ENCODE measurements at regions not wholly inside any gene's neighbourhood (a gene's known extent, or its start where the extent isn't known, plus 50 kb on each side); places are given as distances from the start of the nearest gene placed in this dataset.

- DNase-seq = no peak
Observed at GRCh38 chr2:81583311-81584108, 1279.0 kb upstream of the LRRTM1 start.

- DNase-seq = no peak
Observed at GRCh38 chr2:81576713-81577112, 1272.2 kb upstream of the LRRTM1 start.

- DNase-seq = no peak
Observed at GRCh38 chr2:81551040-81551634, 1246.6 kb upstream of the LRRTM1 start.

DNA sequence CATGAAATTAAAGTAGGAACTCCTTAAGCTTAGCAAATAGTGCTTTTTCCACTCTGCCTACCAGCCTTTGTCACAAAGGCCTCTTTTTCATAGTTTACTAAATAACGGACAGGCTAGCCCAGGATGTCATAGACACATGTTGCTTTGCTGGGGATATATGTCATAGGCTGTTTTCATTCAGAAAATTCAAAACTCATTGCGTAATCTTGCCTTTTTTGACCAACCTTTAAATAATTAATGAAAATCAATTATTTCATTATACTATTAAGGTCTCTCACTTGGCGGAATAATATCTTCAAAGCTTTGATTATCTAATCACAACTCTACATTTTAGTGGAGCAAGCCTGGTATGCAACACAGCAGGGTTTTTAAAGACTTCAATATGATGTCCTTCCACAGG, 1245.7 kb upstream of the LRRTM1 start:
- DNase-seq = no peak

- DNase-seq = no peak
Observed at GRCh38 chr2:81549646-81550045, 1245.1 kb upstream of the LRRTM1 start.

DNA sequence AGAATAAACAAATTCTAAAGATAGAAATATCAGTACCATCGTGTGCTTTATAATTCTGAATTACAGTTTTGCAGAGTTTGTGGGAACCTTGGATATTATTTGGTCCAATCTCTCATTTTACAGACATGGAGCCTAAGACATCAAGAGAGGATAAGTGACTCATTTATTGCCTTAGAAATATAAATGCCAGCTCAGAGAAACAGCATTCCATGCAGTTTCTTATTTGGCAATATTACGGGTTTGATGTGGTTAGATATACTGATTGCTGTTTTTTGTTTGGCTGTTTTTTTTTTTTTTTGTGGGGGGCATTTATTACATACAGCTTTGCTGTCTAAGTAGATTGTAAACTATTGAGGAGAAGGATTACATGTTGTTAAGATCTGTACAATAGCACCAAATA, 1241.1 kb upstream of the LRRTM1 start:
- no peak for DNase-seq

DNA sequence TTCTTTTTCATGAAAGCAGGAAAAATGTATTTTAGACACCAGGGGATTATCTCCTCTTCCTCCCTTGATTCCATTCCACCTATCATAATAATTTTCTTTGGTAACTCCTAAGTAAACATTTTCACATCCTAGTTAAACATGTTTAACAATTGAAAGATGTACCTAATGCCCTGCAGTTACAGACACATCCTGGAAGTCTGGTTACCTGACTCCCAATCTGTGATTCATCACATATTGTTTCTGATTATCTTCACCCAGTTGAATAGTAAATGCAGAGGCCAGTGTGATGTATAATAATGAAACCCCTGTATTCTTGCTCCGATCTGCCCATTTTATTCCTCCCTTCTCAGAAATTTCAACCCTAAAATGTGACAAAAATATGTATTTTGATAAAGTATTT, 1237.6 kb upstream of the LRRTM1 start:
- DNase-seq = no peak

GRCh38 chr2:81529944-81530343, 1225.4 kb upstream of the LRRTM1 start:
- no peak for DNase-seq

- no peak for DNase-seq
Observed at GRCh38 chr2:81528852-81529480, 1224.4 kb upstream of the LRRTM1 start.

DNA sequence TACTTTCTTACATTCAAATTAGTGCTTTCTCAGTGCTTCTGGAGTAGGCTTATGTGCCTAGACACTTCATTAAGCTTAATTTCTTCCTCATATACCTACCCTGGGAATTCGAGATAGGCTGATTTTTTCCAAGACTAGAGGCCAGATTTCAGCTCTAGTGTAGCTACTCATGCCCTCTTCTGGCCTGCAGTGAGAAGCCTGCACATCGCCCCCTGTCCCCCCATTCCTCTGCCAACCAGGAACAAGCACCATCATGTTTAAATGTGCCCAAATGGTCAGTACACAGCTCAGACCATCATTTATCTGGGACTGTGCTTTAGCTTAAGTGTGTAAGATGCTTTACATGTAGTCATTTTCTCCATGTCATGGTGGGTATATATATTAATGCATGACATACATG, 1218.8 kb upstream of the LRRTM1 start:
- DNase-seq = no peak

- no peak for DNase-seq
Observed at GRCh38 chr2:81513328-81513727, 1208.8 kb upstream of the LRRTM1 start.

GRCh38 chr2:81505586-81505985, 1201.0 kb upstream of the LRRTM1 start:
- DNase-seq = no peak

GRCh38 chr2:81495556-81495955, 1191.0 kb upstream of the LRRTM1 start:
- no peak for DNase-seq

DNA sequence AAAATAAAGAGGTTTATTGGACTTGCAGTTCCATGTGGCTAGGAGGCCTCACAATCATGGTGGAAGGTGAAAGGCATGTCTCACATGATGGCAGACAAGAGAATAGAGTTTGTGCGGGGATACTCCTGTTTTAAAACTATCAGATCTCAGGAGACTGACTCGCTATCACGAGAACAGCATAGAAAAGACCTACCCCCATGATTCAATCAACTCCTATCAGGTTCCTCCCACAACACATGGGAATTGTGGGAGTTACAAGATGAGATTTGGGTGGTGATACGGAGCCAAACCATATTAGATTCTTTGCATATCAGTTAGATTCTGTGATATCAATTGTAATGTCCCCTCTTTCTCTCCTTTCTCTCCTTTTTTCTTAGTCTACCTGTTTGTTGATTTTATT, 1178.7 kb upstream of the LRRTM1 start:
- DNase-seq = no peak

GRCh38 chr2:81481994-81482368, 1177.4 kb upstream of the LRRTM1 start:
- no peak for DNase-seq

- no peak for DNase-seq
Observed at GRCh38 chr2:81481242-81481993, 1176.9 kb upstream of the LRRTM1 start.

DNA sequence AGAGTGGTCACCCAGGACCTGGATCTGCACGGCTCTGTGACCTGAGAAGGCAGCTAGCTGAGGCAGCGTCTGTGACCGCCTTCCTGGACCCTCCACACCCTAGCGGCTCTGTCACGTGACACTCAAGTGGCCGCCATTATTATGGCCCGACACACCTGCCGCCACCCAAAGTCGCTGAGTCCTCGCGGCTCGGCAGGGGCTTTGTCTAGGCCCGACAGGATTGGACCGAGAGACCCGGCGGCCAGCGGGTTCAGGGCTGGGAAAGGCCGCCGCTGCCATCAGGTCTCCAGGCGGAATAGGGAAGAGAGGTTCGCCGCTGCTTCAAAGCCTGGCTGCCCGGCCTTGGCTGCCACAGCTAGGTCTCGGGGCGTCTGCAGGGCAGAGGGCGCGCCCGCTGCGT, 1162.5 kb upstream of the LRRTM1 start:
- DNase-seq = no peak

- DNase-seq = no peak
Observed at GRCh38 chr2:81462420-81462819, 1157.9 kb upstream of the LRRTM1 start.

DNA sequence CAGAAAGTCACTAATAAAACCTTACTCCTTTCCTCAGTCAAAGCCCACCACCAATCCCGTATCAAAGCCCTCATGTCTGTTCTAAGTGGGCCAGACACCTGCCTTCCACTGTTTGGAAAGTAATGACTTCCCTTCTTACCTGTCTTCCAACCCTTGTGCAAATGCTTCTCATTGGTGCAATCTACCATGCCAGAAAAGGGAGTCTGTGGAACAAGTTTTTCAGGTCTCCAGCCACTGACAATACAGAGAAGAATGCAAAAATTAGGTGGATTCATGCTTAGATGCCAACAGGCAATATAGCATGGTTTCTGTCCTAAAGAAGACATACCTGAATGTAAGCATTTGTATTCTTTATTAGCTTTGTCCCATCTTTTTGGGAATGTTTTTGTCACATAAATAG, 1140.6 kb upstream of the LRRTM1 start:
- DNase-seq = no peak

GRCh38 chr2:81437456-81438000, 1133.0 kb upstream of the LRRTM1 start:
- no peak for DNase-seq

DNA sequence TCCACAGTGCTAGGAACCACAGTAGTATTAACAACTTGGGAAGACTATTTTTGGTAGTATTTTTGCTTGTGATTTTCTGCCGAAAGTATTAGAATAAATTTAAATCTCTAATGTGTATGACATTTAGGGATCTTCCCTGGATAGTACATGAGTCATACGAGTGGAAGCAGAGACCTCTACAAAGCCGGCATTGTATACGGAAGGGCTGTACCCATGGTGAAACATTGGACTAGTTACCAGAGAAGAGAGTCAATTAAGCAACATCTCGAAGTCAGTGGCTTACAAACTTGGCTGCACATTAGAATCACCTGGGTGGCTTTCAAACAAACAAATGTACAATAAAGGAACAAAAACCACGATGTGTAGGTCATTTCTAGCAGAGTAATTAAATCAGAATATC, 1131.7 kb upstream of the LRRTM1 start:
- no peak for DNase-seq

DNA sequence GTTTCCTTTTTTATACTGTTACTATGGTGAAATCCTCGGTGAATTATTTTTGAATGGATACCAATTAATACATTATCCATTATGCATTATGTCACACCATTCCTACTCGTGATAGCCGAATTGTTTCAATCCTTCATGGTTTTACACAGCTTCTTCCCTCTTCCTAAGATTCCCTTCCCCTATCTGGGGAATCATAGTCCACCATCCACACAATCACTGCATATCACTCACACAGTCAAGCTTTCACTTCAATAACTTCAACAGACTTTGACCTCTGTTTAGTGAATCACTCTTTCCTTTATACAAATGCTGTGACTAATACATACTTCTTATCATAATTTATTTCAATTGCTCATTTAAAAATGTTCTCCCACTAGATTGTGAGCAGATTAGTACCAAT, 1108.1 kb upstream of the LRRTM1 start:
- no peak for DNase-seq

GRCh38 chr2:81403508-81403907, 1099.0 kb upstream of the LRRTM1 start:
- DNase-seq = no peak

Data from activated T-cell treated with anti-CD3 and anti-CD28 coated beads for 4 hours (primary cell).